Spinal cord (tissue), 9 donors: ENCODE measurements at regions not wholly inside any gene's neighbourhood (a gene's known extent, or its start where the extent isn't known, plus 50 kb on each side); places are given as distances from the start of the nearest gene placed in this dataset.

Experiments
- DNase-seq, 6 donors: peaks; one replicate each; pipeline versions ENCODE4 v3.0.0 to v3.0.0-alpha.2; 2013 to 2015; ENCODE audit warnings: low spot score in 6 of 6, low read depth in 4 of 6
- H3K27ac ChIP-seq: one replicate; pipeline ENCODE4 v1.5.1; 2013; ENCODE audit warnings: low read depth, low read length, control low read depth
- H3K27me3 ChIP-seq: one replicate; pipeline ENCODE4 v1.6.1; 2013; ENCODE audit warnings: low read length; ENCODE audit not compliant: control insufficient read depth, insufficient read depth
- H3K36me3 ChIP-seq: one replicate; pipeline ENCODE4 v1.6.1; 2013; ENCODE audit warnings: low read length; ENCODE audit not compliant: control insufficient read depth, insufficient read depth
- H3K4me1 ChIP-seq: one replicate; pipeline ENCODE4 v1.6.1; 2013; ENCODE audit warnings: low read length; ENCODE audit not compliant: control insufficient read depth, insufficient read depth
- H3K4me3 ChIP-seq: one replicate; pipeline ENCODE4 v1.5.1; 2013; ENCODE audit warnings: low read depth, low read length, control low read depth
- H3K9me3 ChIP-seq: one replicate; pipeline ENCODE4 v1.6.1; 2013; ENCODE audit warnings: low read length; ENCODE audit not compliant: control insufficient read depth, insufficient read depth
- WGBS: methylation state at CpG from one replicate; pipeline ENCODE4 v1.1.5; 2013; ENCODE audit warnings: missing lambda C conversion rate; ENCODE audit not compliant: insufficient coverage; 5-methylcytosine and 5-hydroxymethylcytosine counted together
- donor health status: healthy.

DNA sequence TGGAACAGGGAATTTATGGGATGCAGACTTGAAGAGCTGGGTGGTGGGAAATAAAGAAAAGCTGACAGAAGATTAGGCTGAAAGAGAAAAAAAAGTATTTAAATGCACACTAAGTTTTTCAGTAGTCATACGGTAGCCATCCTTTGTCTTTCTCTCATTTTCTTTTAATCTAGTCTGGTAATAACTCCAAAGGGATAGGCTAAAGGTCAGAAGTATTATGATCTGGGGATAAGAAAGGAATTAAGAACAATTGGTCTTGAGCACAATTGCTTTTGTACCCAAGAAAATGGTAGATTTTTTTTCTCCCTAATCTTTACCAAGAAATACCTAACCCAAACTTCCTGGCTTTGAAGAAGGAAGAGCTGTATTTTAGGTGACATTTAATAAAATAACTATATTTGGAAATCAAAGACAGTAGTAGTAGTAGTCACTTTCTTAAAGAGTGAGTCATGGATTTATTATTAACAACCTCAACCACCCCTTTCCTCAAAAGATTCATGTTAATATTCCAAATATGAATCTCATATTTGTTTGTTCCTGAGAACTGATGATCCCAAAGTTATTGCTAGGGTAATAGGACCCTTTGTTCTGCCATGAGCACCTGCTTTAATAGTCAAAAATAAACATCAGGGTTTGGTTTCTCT is 120.2 kb upstream of the ODAD2 start:
- WGBS, result no CpG with 5 or more reads among the region's 1 CpG
- no peak for DNase-seq
- H3K27me3 ChIP-seq, result no peaks in the 10 kb centered on the region
- no peak overlapping the region for H3K27ac ChIP-seq
- no peak overlapping the region for H3K4me3 ChIP-seq
- H3K36me3 ChIP-seq, result no peaks in the 10 kb centered on the region
- H3K4me1 ChIP-seq, result no peaks in the 10 kb centered on the region
- H3K9me3 ChIP-seq, result no peaks in the 10 kb centered on the region

DNA sequence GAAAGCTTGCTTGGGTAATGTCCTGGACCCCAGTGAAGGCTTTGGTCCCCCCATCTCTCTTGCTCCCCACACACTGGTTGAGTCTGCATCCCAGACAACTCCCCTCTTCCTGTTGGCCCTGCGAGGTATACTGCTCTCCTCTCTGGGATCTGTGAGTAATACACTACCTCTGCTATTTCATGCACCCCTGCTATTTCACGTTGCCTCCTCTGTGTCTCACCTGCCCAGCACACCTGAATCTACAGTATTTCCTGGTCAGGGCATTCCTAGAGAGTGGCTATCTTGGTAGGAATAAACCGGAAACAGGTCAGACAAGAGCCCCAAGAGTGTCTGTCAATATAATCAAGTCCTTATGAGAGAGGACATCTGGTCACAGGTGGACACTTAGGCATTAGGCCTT is 114.3 kb upstream of the ODAD2 start:
- H3K9me3 ChIP-seq, result no peaks in the 10 kb centered on the region
- no peaks in the 10 kb centered on the region for H3K27me3 ChIP-seq
- no peak for DNase-seq
- H3K4me1 ChIP-seq, result no peaks in the 10 kb centered on the region
- no peak overlapping the region for H3K27ac ChIP-seq
- 100% methylated on average over 1 of the region's 3 CpGs for WGBS
- H3K36me3 ChIP-seq, result no peaks in the 10 kb centered on the region
- H3K4me3 ChIP-seq, result no peak overlapping the region

DNA sequence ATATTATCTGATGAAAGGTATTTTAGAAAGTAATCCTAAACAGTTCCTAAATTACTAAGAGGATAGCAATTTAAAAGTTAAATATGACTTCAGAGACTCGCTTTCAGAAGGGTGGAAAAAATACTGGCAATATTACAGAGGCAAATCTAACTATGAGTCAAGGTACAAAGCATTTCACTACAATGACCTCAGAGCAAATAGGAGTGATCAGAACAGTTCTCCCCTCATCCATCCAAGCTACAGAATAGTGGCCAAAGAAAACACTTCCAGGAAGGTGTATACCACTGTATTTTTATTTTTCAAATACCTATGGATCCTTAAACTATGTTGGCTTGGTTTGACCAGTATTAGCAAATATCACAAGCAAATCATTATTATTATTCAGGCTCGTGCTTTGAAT is 112.8 kb upstream of the ODAD2 start:
- H3K4me1 ChIP-seq, result no peaks in the 10 kb centered on the region
- no peaks in the 10 kb centered on the region for H3K36me3 ChIP-seq
- H3K27me3 ChIP-seq, result no peaks in the 10 kb centered on the region
- no peak for DNase-seq
- H3K27ac ChIP-seq, result no peak overlapping the region
- no peak overlapping the region for H3K4me3 ChIP-seq
- H3K9me3 ChIP-seq, result no peaks in the 10 kb centered on the region
- WGBS, result no CpG with 5 or more reads among the region's 2 CpGs

DNA sequence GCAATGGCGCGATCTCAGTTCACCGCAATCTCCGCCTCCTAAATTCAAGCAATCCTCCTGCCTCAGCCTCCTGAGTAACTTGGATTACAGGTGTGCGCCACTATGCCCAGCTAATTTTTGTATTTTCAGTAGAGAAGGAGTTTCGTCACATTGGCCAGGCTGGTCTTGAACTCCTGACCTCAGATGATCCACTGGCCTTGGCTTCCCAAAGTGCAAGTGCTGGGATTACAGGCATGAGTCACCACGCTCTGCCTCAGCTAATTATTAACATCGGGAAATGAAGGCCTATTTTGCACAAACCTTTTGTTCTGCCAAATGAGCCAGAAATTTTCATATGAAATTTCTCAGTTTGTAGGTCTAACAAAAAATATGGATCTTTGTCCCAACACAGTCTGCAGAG is 106.7 kb upstream of the ODAD2 start:
- H3K36me3 ChIP-seq, result no peaks in the 10 kb centered on the region
- no peak overlapping the region for H3K4me3 ChIP-seq
- no peaks in the 10 kb centered on the region for H3K27me3 ChIP-seq
- no peak overlapping the region for H3K27ac ChIP-seq
- 100% methylated on average over 2 of the region's 8 CpGs for WGBS
- H3K4me1 ChIP-seq, result no peaks in the 10 kb centered on the region
- DNase-seq, result no peak
- H3K9me3 ChIP-seq, result no peaks in the 10 kb centered on the region

DNA sequence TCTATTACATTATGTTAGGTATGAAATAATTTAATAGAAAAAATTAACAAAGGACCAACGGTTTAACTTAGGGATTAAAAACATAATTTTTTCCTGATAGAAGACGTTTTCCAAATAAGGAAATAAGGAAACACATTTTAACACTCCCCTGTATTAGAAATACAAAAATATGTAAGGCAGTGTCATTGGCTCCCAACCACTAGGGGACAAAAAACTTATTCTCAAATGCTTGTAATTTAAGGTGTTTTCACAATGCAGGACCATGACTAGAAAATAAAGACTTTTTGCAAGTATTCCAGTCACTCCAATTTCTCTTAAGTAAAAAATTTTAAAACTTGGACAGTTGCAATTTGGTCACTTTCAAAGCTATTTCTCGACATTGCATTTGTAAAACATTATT is 98.8 kb upstream of the ODAD2 start:
- H3K27me3 ChIP-seq, result no peaks in the 10 kb centered on the region
- no peak overlapping the region for H3K27ac ChIP-seq
- WGBS, result no CpG with 5 or more reads among the region's 3 CpGs
- H3K4me1 ChIP-seq, result no peaks in the 10 kb centered on the region
- H3K36me3 ChIP-seq, result no peaks in the 10 kb centered on the region
- H3K9me3 ChIP-seq, result no peaks in the 10 kb centered on the region
- no peak for DNase-seq
- H3K4me3 ChIP-seq, result no peak overlapping the region

DNA sequence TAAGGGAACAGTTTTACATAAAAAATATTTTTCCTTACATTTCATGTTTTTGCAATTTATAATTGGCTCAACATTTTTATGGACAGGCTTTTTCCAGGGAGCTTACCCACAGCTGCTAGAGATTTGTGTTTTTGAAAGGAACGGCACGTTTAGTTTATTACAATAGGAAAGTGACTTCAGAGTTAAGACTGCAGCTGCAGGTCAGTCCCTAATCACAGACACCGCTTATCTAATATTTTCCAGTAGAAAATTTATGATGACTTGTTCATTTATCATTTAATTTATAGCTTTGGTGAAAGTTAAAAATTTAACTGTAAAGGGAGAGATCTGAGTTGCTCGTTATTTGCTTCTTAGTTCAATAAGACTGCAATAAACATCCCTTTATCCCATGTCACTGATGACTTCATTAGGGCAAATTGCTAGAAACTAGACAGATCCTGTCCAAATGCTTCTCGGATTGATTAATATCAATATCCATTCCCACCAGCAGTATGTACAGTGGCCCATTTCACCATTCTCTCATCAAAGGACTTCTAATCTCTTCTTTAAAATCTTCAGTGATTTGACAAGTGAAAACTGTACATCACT is 97.0 kb upstream of the ODAD2 start:
- no peaks in the 10 kb centered on the region for H3K36me3 ChIP-seq
- H3K27ac ChIP-seq, result no peak overlapping the region
- no peak for DNase-seq
- no peaks in the 10 kb centered on the region for H3K9me3 ChIP-seq
- H3K4me1 ChIP-seq, result no peaks in the 10 kb centered on the region
- 67% methylated on average over 1 of the region's 5 CpGs for WGBS
- H3K27me3 ChIP-seq, result no peaks in the 10 kb centered on the region
- no peak overlapping the region for H3K4me3 ChIP-seq

DNA sequence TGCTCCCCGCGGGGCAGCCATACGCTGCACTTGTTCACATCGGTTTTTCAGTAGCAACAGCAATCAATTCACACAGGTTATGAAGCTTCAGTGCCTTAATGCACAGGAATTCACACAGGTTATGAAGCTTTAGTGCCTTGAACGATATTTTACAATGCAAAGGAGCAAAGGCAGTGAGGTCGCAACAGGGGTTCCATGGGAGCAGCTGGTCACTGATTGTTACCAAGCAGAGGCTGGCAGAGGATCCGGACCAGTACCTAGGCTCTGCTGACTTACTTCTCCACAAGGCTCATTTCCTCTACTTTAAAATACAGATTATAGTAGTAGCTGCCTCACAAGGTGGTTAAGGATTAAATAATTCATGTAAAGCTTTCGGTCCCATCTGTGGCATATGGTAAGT is 95.2 kb upstream of the ODAD2 start:
- 60% methylated on average over 6 of the region's 8 CpGs for WGBS
- no peaks in the 10 kb centered on the region for H3K9me3 ChIP-seq

DNA sequence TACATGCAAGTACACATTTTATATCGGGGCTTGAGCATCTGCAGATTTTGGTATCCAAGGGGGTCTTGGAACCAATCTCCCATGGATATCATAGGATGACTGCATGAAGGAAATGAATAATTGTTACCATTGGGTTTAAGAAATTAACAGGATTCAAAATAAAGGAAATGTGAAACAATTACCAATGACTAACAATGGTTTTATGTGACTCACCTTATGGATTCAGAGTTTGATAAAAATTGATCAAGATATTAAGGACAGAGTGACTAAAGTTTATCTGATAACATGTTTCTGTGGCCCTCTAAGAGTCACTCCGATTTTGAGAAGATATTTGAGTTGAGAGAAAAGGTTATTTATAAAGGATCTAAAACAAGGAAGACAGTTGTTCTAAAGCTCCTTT is 93.0 kb upstream of the ODAD2 start:
- Histone ChIP-seq H3K36me3 (no peaks in the 10 kb centered on the region), H3K4me3 (no peak overlapping the region), H3K27me3 (no peaks in the 10 kb centered on the region), H3K9me3 (no peaks in the 10 kb centered on the region), H3K4me1 (no peaks in the 10 kb centered on the region), H3K27ac (no peak overlapping the region)
- no CpG with 5 or more reads among the region's 2 CpGs for WGBS
- no peak for DNase-seq

More for the DNA sequence above, 95.2 kb upstream of the ODAD2 start:
- Histone ChIP-seq H3K27me3 (no peaks in the 10 kb centered on the region), H3K4me1 (no peaks in the 10 kb centered on the region), H3K27ac (no peak overlapping the region), H3K36me3 (no peaks in the 10 kb centered on the region), H3K4me3 (no peak overlapping the region)
- DNase-seq, result peak in 2 of 6 donors; percentile 25 to 28

DNA sequence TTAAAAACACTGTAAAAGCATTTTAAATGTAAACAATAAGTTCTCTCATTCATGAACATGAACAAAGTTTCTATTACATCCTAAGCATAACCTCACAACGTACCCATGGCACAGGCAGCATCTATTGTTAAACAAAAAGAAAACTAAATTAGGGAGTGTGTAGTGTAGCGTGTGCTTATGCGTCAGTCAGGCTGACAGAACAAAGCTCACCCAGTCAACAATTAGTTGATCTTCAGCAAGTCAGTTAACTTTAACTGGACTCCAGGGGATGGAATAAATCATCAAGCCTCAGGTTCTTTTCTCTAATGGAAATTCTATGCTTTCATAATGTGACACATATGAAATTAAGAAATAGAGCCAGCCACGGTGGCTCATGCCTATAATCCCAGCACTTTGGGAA is 91.6 kb upstream of the ODAD2 start:
- Histone ChIP-seq H3K27ac (no peak overlapping the region), H3K36me3 (no peaks in the 10 kb centered on the region), H3K4me1 (no peaks in the 10 kb centered on the region), H3K4me3 (no peak overlapping the region), H3K9me3 (no peaks in the 10 kb centered on the region), H3K27me3 (no peaks in the 10 kb centered on the region)
- no CpG with 5 or more reads among the region's 4 CpGs for WGBS
- peak in 1 of 6 donors; percentile 9 for DNase-seq

DNA sequence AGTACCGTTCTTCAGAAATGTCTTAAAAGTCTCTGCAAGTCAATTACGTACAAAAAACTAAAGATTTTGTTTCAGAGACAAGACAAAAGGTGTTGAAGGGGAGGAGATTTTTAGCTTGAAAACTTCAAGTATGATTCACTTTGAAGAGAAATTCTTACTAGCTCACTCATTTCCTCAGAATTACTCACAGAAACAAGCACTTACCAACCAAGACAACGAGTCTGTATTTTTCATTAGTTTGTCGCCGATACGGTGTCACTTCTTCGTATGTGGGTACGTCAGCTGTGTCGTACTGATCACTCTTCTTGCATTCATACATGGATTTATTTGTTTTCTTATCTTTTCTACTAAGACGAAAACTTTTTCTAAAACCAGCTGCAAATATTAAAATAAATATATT is 90.6 kb upstream of the ODAD2 start:
- H3K4me3 ChIP-seq, result no peak overlapping the region
- no peak overlapping the region for H3K27ac ChIP-seq
- no peaks in the 10 kb centered on the region for H3K9me3 ChIP-seq
- DNase-seq, result no peak
- no peaks in the 10 kb centered on the region for H3K27me3 ChIP-seq
- no peaks in the 10 kb centered on the region for H3K36me3 ChIP-seq
- H3K4me1 ChIP-seq, result no peaks in the 10 kb centered on the region
- 69% methylated on average over 2 of the region's 10 CpGs for WGBS
